Ishikawa (cell line): ENCODE measurements at regions not wholly inside any gene's neighbourhood (a gene's known extent, or its start where the extent isn't known, plus 50 kb on each side); places are given as distances from the start of the nearest gene placed in this dataset.

ENCODE experiments used
- CEBPB ChIP-seq: IDR thresholded peaks from 2 replicates; pipeline ENCODE4 v1.6.1; 2012
- CREB1 ChIP-seq: IDR thresholded peaks from 2 replicates; pipeline ENCODE4 v1.6.1; 2012; ENCODE audit warnings: low read depth
- EP300 ChIP-seq: IDR thresholded peaks from 2 replicates; pipeline ENCODE4 v1.6.1; 2012; ENCODE audit warnings: borderline replicate concordance
- FOXM1 ChIP-seq: IDR thresholded peaks from 2 replicates; pipeline ENCODE4 v1.6.1; 2012; ENCODE audit warnings: low read depth, borderline replicate concordance
- NFIC ChIP-seq: IDR thresholded peaks from 2 replicates; pipeline ENCODE4 v1.6.1; 2012
- USF1 ChIP-seq: IDR thresholded peaks from 2 replicates; pipeline ENCODE4 v1.6.1; 2012
- YY1 ChIP-seq: IDR thresholded peaks from 2 replicates; pipeline ENCODE4 v1.6.1; 2012; ENCODE audit warnings: low read depth
- TF ChIP-seq, protein P1 (sequence below): IDR thresholded peaks from 2 replicates; pipeline ENCODE4 v1.6.1; 2012
- TF ChIP-seq, protein P2 (sequence below): IDR thresholded peaks from 2 replicates; pipeline ENCODE4 v1.6.1; 2012; ENCODE audit warnings: low read depth, mild to moderate bottlenecking

DNA sequence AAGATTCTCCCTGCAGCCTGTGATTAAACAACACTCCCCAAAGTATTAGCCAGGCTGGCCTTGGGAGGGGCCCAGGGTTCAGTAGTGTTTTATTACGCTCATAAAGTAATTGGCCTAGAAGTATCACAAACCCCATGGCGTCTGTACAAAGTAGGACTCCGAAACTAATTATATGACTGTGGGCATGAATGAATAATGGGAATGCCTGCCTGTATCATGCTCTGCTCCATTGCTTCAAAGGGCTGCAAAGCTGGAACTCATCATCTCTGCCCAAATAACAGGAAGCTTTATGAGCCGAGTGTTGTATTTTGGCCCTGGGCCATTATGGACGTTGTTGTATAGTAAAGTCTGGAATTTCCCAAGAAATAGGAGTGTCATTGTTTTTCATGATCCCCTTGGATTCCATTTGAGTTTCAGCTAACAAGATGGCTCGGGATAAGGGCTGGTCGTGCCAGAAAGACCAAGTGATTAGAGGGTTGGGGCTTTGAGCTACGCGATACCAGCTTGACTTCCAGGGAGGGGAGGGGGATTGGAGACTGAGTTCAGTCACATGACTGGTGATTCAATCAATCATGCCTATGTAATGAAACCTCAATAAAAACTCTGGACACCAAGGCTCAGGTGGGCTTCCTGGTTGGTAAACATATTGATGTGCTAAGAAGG is 65.3 kb upstream of the NPTX2 start:
- TF ChIP-seq CEBPB (no peak), EP300 (no peak), CREB1 (no peak), NFIC (no peak), YY1 (no peak), FOXM1 (no peak), USF1 (no peak)
- TF ChIP-seq, protein P1, sequence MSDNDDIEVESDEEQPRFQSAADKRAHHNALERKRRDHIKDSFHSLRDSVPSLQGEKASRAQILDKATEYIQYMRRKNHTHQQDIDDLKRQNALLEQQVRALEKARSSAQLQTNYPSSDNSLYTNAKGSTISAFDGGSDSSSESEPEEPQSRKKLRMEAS, result no peak
- TF ChIP-seq, protein P2, sequence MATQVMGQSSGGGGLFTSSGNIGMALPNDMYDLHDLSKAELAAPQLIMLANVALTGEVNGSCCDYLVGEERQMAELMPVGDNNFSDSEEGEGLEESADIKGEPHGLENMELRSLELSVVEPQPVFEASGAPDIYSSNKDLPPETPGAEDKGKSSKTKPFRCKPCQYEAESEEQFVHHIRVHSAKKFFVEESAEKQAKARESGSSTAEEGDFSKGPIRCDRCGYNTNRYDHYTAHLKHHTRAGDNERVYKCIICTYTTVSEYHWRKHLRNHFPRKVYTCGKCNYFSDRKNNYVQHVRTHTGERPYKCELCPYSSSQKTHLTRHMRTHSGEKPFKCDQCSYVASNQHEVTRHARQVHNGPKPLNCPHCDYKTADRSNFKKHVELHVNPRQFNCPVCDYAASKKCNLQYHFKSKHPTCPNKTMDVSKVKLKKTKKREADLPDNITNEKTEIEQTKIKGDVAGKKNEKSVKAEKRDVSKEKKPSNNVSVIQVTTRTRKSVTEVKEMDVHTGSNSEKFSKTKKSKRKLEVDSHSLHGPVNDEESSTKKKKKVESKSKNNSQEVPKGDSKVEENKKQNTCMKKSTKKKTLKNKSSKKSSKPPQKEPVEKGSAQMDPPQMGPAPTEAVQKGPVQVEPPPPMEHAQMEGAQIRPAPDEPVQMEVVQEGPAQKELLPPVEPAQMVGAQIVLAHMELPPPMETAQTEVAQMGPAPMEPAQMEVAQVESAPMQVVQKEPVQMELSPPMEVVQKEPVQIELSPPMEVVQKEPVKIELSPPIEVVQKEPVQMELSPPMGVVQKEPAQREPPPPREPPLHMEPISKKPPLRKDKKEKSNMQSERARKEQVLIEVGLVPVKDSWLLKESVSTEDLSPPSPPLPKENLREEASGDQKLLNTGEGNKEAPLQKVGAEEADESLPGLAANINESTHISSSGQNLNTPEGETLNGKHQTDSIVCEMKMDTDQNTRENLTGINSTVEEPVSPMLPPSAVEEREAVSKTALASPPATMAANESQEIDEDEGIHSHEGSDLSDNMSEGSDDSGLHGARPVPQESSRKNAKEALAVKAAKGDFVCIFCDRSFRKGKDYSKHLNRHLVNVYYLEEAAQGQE, result no peak
